ENCODE measurements at regions not wholly inside any gene's neighbourhood (a gene's known extent, or its start where the extent isn't known, plus 50 kb on each side); places are given as distances from the start of the nearest gene placed in this dataset.

DNA sequence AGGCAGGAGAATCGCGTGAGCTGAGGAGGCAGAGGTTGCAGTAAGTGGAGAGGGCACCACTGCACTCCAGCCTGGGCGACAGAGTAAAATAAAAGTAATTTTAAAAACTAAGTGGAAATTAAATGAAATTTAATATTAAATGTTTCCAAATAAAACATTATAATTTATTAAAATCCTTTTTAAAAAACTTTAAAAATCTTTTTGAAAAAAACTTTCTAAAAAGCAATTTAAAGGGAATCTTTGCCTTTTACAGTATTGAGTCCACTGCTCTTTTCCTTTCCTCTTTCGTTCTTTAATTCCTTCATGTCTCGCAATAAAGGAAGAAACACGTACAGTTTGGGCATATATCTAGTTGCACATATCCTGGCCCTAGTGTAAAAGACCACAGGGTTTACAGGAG, 77.8 kb upstream of the DMRT1 start:
- POLR2A ChIA-PET, result no interaction called here
- Histone ChIP-seq H3K4me1 (ENCODE audit: control insufficient read depth in 1 of 2, insufficient read depth in 2 of 2, low read depth in 1 of 2, low read length in 1 of 2) (no peaks in the 10 kb centered on the region), H3K4me3 (ENCODE audit: low read depth in 2 of 2, low read length in 1 of 2) (peak overlapping the region in 1 of 2 experiments; percentile 51; a peak in 1 of 4 replicates), H3K9me2 (no peaks in the 10 kb centered on the region), H3K36me3 (replicated peaks in 1 of 2; ENCODE audit: control insufficient read depth in 1 of 2, insufficient read depth in 2 of 2, low read length in 1 of 2) (no peaks in the 10 kb centered on the region), H3K27me3 (ENCODE audit: insufficient read depth) (peaks cover 74% of the 10 kb centered on the region), H3K9me3 (no peaks in the 10 kb centered on the region), H3K4me2 (peak overlapping the region; percentile 70), H3F3A (replicated peaks; ENCODE audit: insufficient read depth) (no peaks in the 10 kb centered on the region), H2AFZ (ENCODE audit: low read depth) (0 out of 2 replicates have a peak overlapping the region, but pooled peaks have one; percentile 58), H3K27ac (ENCODE audit: low read depth in 2 of 2, low read length in 1 of 2) (no peak overlapping the region), H4K20me1 (ENCODE audit: insufficient read depth) (no peaks in the 10 kb centered on the region), H3K79me2 (ENCODE audit: insufficient read depth) (no peaks in the 10 kb centered on the region), H3K9ac (no peak overlapping the region)
- WGBS (ENCODE audit: low lambda C conversion rate), result 12% methylated on average over 6 of the region's 6 CpGs
- no peak for DNase-seq
- TF ChIP-seq TEAD4 (IDR thresholded peaks at IDR 0.05; ENCODE audit: borderline replicate concordance, insufficient read depth), result no peak
- CTCF ChIA-PET, result no interaction called here

GRCh38 chr9:764105-764524, 77.4 kb upstream of the DMRT1 start:
- Histone ChIP-seq H3F3A (replicated peaks; ENCODE audit: insufficient read depth) (no peaks in the 10 kb centered on the region), H3K4me3 (ENCODE audit: low read depth in 2 of 2, low read length in 1 of 2) (peak overlapping the region in 1 of 2 experiments; percentile 51; a peak in 1 of 4 replicates), H3K9me2 (no peaks in the 10 kb centered on the region), H4K20me1 (ENCODE audit: insufficient read depth) (no peaks in the 10 kb centered on the region), H3K4me2 (peak overlapping the region; percentile 70), H2AFZ (ENCODE audit: low read depth) (0 out of 2 replicates have a peak overlapping the region, but pooled peaks have one; percentile 58), H3K4me1 (ENCODE audit: control insufficient read depth in 1 of 2, insufficient read depth in 2 of 2, low read depth in 1 of 2, low read length in 1 of 2) (no peaks in the 10 kb centered on the region), H3K79me2 (ENCODE audit: insufficient read depth) (no peaks in the 10 kb centered on the region), H3K9ac (no peak overlapping the region), H3K36me3 (replicated peaks in 1 of 2; ENCODE audit: control insufficient read depth in 1 of 2, insufficient read depth in 2 of 2, low read length in 1 of 2) (no peaks in the 10 kb centered on the region), H3K9me3 (no peaks in the 10 kb centered on the region), H3K27ac (ENCODE audit: low read depth in 2 of 2, low read length in 1 of 2) (no peak overlapping the region), H3K27me3 (ENCODE audit: insufficient read depth) (peaks cover 70% of the 10 kb centered on the region)
- ChIA-PET POLR2A (no interaction called here), CTCF (no interaction called here)
- no peak for TF ChIP-seq FOSL2 (IDR thresholded peaks at IDR 0.05; ENCODE audit: borderline replicate concordance, low read depth)
- TF ChIP-seq NFIC (IDR thresholded peaks at IDR 0.05; ENCODE audit: borderline replicate concordance), result no peak
- peak; percentile 90 for TF ChIP-seq SMC3 (IDR thresholded peaks at IDR 0.05; ENCODE audit: low read depth, low read length)
- TF ChIP-seq, protein P1, sequence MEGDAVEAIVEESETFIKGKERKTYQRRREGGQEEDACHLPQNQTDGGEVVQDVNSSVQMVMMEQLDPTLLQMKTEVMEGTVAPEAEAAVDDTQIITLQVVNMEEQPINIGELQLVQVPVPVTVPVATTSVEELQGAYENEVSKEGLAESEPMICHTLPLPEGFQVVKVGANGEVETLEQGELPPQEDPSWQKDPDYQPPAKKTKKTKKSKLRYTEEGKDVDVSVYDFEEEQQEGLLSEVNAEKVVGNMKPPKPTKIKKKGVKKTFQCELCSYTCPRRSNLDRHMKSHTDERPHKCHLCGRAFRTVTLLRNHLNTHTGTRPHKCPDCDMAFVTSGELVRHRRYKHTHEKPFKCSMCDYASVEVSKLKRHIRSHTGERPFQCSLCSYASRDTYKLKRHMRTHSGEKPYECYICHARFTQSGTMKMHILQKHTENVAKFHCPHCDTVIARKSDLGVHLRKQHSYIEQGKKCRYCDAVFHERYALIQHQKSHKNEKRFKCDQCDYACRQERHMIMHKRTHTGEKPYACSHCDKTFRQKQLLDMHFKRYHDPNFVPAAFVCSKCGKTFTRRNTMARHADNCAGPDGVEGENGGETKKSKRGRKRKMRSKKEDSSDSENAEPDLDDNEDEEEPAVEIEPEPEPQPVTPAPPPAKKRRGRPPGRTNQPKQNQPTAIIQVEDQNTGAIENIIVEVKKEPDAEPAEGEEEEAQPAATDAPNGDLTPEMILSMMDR (IDR thresholded peaks at IDR 0.05), result peak; percentile 97
- no peak for TF ChIP-seq RXRA (IDR thresholded peaks at IDR 0.05; ENCODE audit: borderline replicate concordance, low read depth)
- peak; percentile 66 for TF ChIP-seq RAD21 (IDR thresholded peaks at IDR 0.05; ENCODE audit: low read length)
- TF ChIP-seq RCOR1 (IDR thresholded peaks at IDR 0.05; ENCODE audit: low read length), result no peak
- no peak for TF ChIP-seq TAF1 (IDR thresholded peaks at IDR 0.05; ENCODE audit: borderline replicate concordance, low read depth, low read length)
- TF ChIP-seq GATA2 (CRISPR knock-in tag; IDR thresholded peaks at IDR 0.05), result no peak
- TF ChIP-seq, protein P2, sequence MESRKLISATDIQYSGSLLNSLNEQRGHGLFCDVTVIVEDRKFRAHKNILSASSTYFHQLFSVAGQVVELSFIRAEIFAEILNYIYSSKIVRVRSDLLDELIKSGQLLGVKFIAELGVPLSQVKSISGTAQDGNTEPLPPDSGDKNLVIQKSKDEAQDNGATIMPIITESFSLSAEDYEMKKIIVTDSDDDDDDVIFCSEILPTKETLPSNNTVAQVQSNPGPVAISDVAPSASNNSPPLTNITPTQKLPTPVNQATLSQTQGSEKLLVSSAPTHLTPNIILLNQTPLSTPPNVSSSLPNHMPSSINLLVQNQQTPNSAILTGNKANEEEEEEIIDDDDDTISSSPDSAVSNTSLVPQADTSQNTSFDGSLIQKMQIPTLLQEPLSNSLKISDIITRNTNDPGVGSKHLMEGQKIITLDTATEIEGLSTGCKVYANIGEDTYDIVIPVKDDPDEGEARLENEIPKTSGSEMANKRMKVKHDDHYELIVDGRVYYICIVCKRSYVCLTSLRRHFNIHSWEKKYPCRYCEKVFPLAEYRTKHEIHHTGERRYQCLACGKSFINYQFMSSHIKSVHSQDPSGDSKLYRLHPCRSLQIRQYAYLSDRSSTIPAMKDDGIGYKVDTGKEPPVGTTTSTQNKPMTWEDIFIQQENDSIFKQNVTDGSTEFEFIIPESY (IDR thresholded peaks at IDR 0.05; ENCODE audit: borderline replicate concordance, low read depth), result no peak
- 10% methylated on average over 12 of the region's 12 CpGs for WGBS (ENCODE audit: low lambda C conversion rate)
- DNase-seq, result peak; percentile 21

Measured in SK-N-SH (cell line).